Raji (cell line): ENCODE measurements at regions not wholly inside any gene's neighbourhood (a gene's known extent, or its start where the extent isn't known, plus 50 kb on each side); places are given as distances from the start of the nearest gene placed in this dataset.

Source experiments
- POLR2A ChIP-seq: IDR thresholded peaks from 2 replicates; pipeline ENCODE4 v1.6.1; 2011; ENCODE audit warnings: low read depth, low read length, control low read depth; ENCODE audit not compliant: insufficient read depth

GRCh38 chr2:118549503-118549902, 297.9 kb downstream of the EN1 start:
- no peak for TF ChIP-seq POLR2A

GRCh38 chr2:118548880-118549488, 298.5 kb downstream of the EN1 start:
- no peak for TF ChIP-seq POLR2A

- TF ChIP-seq POLR2A, result no peak
Measured at GRCh38 chr2:118539290-118539689, 308.2 kb downstream of the EN1 start.

GRCh38 chr2:118536306-118536705, 311.1 kb downstream of the EN1 start:
- TF ChIP-seq POLR2A, result no peak

- no peak for TF ChIP-seq POLR2A
Measured at GRCh38 chr2:118535818-118536212, 311.6 kb downstream of the EN1 start.

- TF ChIP-seq POLR2A, result no peak
Measured at GRCh38 chr2:118535171-118535817, 312.2 kb downstream of the EN1 start.

- TF ChIP-seq POLR2A, result no peak
Measured at GRCh38 chr2:118530976-118531375, 316.5 kb downstream of the EN1 start.

GRCh38 chr2:118529908-118530599, 317.4 kb downstream of the EN1 start:
- TF ChIP-seq POLR2A, result no peak

- no peak for TF ChIP-seq POLR2A
Measured at GRCh38 chr2:118527571-118527970, 319.9 kb downstream of the EN1 start.

- no peak for TF ChIP-seq POLR2A
Measured at GRCh38 chr2:118525346-118525745, 322.1 kb downstream of the EN1 start.

- TF ChIP-seq POLR2A, result no peak
Measured at GRCh38 chr2:118524911-118525310, 322.5 kb downstream of the EN1 start.

GRCh38 chr2:118523761-118524160, 323.7 kb downstream of the EN1 start:
- no peak for TF ChIP-seq POLR2A

- no peak for TF ChIP-seq POLR2A
Measured at GRCh38 chr2:118521960-118522359, 325.5 kb downstream of the EN1 start.

- TF ChIP-seq POLR2A, result no peak
Measured at GRCh38 chr2:118521272-118521671, 326.2 kb downstream of the EN1 start.

- TF ChIP-seq POLR2A, result no peak
Measured at GRCh38 chr2:118520246-118520645, 327.2 kb downstream of the EN1 start.

- no peak for TF ChIP-seq POLR2A
Measured at GRCh38 chr2:118519511-118519910, 327.9 kb downstream of the EN1 start.

- no peak for TF ChIP-seq POLR2A
Measured at GRCh38 chr2:118510807-118511206, 336.6 kb downstream of the EN1 start.

- TF ChIP-seq POLR2A, result no peak
Measured at GRCh38 chr2:118509319-118510004, 338.0 kb downstream of the EN1 start.
